ENCODE measurements at regions not wholly inside any gene's neighbourhood (a gene's known extent, or its start where the extent isn't known, plus 50 kb on each side); places are given as distances from the start of the nearest gene placed in this dataset.

DNA sequence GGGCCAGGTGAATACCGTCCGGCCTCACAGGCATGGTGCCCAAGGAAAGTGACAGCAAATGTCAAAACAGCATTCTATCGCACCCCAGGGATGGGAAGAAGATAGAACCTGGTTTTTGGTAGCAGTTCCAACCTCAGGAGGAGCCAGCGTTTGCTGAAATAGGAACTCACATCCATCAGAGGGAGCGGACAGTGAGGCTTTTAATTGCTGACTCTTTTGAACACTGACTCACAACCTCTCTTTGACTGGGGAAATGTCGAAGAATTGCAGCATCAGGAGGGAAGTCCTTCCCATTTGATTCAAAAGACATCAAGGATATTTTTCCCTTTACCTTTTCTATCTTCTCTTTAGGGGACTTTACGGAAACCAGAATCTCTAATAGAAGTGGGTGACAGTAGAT lies 114.2 kb downstream of the UNC5CL start:
- no peak overlapping the region for H3K4me3 ChIP-seq (ENCODE audit: low read depth, low read length)
- TF ChIP-seq, protein P1, sequence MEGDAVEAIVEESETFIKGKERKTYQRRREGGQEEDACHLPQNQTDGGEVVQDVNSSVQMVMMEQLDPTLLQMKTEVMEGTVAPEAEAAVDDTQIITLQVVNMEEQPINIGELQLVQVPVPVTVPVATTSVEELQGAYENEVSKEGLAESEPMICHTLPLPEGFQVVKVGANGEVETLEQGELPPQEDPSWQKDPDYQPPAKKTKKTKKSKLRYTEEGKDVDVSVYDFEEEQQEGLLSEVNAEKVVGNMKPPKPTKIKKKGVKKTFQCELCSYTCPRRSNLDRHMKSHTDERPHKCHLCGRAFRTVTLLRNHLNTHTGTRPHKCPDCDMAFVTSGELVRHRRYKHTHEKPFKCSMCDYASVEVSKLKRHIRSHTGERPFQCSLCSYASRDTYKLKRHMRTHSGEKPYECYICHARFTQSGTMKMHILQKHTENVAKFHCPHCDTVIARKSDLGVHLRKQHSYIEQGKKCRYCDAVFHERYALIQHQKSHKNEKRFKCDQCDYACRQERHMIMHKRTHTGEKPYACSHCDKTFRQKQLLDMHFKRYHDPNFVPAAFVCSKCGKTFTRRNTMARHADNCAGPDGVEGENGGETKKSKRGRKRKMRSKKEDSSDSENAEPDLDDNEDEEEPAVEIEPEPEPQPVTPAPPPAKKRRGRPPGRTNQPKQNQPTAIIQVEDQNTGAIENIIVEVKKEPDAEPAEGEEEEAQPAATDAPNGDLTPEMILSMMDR (IDR thresholded peaks at IDR 0.05; ENCODE audit: control insufficient read depth, extremely low read depth, insufficient read depth): no peak
- no peak for DNase-seq (ENCODE audit: low read depth)

DNA sequence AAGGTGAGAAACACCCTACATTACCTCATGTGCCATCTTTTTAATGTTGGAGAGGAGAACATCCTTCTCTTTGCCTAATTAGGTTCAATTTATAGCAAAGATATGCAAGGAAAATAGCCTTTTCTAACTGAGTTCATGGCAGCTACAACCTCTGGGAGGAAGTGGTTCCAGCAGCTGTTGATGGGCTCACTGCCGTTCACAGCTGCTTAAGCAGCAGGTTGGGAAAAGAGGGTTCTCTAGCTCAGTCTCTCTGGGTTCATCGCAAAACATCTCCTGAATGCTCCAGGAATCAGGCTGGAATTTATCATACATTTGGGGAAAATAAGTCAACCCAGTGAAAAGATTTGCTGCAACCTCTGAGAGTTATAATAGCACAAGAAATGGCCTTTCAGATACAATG lies 115.1 kb downstream of the UNC5CL start:
- no peak overlapping the region for H3K4me3 ChIP-seq (ENCODE audit: low read depth, low read length)
- TF ChIP-seq, protein P1 (IDR thresholded peaks at IDR 0.05; ENCODE audit: control insufficient read depth, extremely low read depth, insufficient read depth): no peak
- no peak for DNase-seq (ENCODE audit: low read depth)

DNA sequence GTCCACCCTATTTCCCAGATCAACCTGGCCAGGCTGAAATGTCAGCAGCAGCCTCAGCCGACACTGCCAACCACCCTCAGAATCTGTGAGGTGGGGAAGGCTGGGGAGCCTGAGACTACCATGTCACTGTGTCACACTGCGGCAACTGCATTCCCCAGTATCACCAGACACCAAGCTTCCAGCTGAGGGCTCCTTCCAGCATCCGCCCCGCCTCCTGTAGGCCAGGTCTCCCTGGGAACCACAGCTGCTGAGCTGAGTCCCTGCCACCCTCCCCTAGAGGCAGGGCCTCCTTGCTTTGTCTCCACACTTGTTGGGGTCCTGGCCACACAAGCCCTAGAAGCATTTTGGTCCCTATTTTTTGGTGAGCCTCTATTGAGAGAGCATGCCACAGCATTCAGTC lies 115.7 kb downstream of the UNC5CL start:
- no peak for DNase-seq (ENCODE audit: low read depth)
- no peak overlapping the region for H3K4me3 ChIP-seq (ENCODE audit: low read depth, low read length)
- TF ChIP-seq, protein P1 (IDR thresholded peaks at IDR 0.05; ENCODE audit: control insufficient read depth, extremely low read depth, insufficient read depth): no peak

DNA sequence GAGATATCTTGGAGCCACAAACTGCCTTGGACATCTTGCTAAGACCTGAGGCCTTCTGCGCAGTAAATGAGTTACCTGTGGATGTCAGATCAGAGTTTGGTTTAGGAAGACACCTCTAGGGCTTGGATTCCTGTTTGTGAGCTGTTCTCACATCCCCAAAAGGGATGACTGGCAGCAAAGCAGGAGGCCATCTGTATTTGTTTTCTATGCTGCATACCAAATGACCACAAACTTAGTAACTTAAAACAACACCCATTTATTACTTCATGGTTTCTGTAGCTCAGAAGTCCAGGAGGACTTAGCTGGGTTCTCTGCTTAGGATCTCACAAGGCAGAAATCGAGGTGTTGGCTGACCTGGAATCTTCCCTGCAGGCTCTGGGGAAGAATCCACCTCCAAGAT lies 116.7 kb downstream of the UNC5CL start:
- no peak overlapping the region for H3K4me3 ChIP-seq (ENCODE audit: low read depth, low read length)
- TF ChIP-seq, protein P1 (IDR thresholded peaks at IDR 0.05; ENCODE audit: control insufficient read depth, extremely low read depth, insufficient read depth): no peak
- no peak for DNase-seq (ENCODE audit: low read depth)

DNA sequence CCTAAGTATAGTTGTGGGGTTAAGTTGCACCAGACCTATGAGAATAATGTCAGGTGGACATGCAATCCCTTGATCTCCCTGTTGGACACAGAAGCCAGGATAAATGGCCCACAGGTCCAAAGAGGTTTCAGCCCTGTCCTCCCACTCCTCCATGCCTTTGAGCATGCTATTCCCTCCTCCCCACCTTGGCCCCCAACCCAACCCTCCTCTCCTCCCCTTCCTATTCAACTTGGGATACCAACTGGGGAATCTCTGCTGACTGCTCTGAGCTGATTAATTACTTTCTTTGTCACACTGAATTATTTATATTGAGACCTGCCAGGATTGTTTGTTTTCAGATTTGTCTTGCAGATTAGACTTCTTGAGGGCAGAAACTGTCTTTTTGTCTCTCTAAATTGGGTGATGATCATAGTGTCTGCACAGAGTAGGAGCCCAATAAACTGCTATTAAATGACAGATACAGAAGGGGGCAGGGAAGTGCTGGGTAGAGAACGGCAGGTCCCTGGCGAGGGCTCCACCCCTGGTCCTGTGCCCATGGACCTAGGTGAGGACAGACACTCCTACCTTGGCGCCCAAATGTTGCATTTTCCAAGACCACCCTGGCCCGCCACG lies 120.9 kb downstream of the UNC5CL start:
- TF ChIP-seq, protein P1 (IDR thresholded peaks at IDR 0.05; ENCODE audit: control insufficient read depth, extremely low read depth, insufficient read depth): peak; percentile 50
- H3K4me3 ChIP-seq (ENCODE audit: low read depth, low read length): no peak overlapping the region
- no peak for DNase-seq (ENCODE audit: low read depth)

GRCh38 chr6:40917603-40918002 lies 121.4 kb downstream of the UNC5CL start:
- TF ChIP-seq, protein P1 (IDR thresholded peaks at IDR 0.05; ENCODE audit: control insufficient read depth, extremely low read depth, insufficient read depth): no peak
- H3K4me3 ChIP-seq (ENCODE audit: low read depth, low read length): no peak overlapping the region
- DNase-seq (ENCODE audit: low read depth): no peak

GRCh38 chr6:40916845-40917244 lies 122.2 kb downstream of the UNC5CL start:
- TF ChIP-seq, protein P1 (IDR thresholded peaks at IDR 0.05; ENCODE audit: control insufficient read depth, extremely low read depth, insufficient read depth): no peak
- DNase-seq (ENCODE audit: low read depth): no peak
- H3K4me3 ChIP-seq (ENCODE audit: low read depth, low read length): no peak overlapping the region

Data from LNCaP clone FGC (cell line).